Cerebellar cortex (tissue), 1 donor: ENCODE measurements at regions not wholly inside any gene's neighbourhood (a gene's known extent, or its start where the extent isn't known, plus 50 kb on each side); places are given as distances from the start of the nearest gene placed in this dataset.
A peak's percentile ranks its signal among the peaks of the same experiment; 100 is the strongest.
"Not testable (repeated sequence)": the region's sequence is repeated elsewhere in the genome, so short reads cannot be mapped to it uniquely, and the experiment has no call there.

ENCODE experiments used
- DNase-seq: peaks from one replicate; pipeline ENCODE4 v3.0.0-alpha.2; 2015; ENCODE audit warnings: low spot score

DNA sequence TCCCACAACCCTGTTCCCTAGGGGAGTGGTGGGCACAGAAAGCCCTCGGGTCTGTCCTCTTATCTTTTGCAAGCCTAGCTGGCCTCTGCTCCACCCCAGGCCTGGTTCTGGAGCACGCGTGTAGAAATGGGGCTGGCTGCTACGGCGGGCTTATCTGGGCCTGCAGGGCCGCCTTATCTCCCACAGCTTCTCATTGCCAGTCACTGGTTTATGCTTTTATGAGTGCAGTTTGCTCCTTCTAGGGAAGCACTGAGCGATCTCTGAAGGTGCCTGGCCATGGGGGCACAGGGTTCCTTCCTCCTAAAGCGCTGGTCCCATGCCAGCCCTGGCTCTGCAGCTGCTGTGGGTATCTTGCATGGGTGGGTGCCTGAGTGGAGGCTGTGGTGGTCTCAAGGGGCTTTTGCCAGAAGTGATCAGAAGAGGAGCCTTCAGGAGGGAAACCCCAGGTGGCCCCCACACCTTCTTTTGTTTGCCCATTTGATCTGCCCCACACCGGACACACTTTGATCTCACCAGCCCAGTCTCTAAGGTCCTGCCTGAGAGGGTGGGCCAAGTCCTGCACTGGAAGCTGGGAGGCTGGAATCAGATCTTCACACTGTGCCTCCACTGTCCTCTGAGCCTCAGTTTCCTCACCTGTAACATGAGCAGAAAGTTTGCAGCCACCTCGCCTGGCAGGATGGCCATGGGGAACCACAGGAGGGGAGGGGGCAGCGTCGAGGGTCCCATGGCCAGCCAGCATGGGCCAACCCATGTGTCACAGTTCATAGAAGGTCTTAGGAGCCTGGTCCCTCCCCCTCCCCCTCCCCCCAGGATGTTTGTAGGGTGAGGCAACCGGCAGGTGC, 86.6 kb upstream of the FGF3 start:
- no peak for DNase-seq

DNA sequence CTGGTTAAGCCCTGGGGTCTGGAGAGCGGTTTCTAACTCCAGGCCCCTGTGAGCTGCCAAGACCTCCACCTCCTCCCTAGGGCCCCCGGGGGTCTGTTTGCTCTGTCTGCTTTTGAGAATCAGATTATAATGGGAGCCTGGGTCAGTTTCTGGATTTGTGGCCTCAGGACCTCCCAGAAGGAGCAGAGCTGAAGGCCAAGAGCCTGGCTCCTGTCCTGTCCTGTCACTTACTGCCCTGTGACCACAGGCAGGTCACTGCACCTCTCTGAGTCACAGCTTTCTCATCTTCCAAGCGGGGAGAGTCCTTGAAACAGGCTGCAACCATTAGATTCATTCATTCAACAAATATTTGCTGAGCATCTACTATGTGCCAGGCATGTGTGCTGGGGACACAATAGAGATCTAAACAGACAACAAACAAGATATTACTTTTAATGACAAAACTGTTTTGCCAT, 87.3 kb upstream of the FGF3 start:
- DNase-seq = no peak

DNA sequence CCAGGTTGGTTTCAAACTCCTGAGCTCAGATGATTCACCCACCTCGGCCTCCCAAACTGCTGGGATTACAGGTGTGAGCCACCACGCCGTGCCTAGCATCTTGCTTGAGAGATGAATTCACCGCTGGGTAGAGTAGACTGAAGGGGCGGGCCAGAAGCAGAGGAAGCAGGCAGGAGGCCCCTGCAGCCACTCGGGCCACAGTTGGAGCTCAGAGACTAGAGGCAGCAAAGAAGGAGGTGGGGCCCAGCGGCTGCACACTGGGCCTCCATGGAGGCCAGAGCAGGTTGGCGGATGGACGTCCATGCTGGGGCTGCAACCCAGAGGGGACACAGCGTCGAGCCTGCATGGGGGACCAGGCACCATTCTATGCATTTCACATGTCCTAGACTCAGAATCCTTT, 88.4 kb upstream of the FGF3 start:
- no peak for DNase-seq

DNA sequence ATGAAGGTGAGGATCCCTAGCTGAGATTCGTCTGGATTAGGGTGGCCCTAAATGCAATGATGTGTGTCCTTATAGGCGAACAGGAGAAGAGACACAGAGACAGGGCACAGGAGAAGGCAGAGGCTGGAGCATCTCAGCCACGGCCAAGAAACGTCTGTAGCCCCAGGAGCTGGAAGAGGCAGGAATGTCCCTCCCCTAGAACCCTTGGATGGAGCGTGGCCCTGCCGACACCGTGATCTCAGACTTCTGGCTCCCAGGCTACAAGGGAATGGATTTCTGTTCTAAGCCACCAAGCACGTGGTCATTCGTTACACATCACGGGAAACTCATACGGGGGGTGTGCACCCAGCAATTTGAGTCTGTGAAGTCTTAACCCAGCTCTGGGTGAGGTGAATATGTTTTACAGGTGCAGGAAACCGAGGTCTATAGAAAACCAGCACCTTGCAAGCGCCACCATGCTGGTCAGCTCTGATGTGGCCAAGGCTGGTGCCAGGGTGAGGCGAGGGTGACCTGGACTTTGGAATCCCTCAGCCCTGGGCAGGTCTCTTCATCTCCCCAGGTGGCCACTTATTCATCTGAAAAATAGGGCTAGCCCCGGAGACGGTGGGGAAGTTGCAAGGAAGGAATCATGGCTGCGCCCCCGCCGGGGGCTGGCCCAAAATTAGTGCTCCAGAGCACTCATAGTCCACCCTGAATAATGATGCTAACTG, 89.5 kb upstream of the FGF3 start:
- DNase-seq = no peak

DNA sequence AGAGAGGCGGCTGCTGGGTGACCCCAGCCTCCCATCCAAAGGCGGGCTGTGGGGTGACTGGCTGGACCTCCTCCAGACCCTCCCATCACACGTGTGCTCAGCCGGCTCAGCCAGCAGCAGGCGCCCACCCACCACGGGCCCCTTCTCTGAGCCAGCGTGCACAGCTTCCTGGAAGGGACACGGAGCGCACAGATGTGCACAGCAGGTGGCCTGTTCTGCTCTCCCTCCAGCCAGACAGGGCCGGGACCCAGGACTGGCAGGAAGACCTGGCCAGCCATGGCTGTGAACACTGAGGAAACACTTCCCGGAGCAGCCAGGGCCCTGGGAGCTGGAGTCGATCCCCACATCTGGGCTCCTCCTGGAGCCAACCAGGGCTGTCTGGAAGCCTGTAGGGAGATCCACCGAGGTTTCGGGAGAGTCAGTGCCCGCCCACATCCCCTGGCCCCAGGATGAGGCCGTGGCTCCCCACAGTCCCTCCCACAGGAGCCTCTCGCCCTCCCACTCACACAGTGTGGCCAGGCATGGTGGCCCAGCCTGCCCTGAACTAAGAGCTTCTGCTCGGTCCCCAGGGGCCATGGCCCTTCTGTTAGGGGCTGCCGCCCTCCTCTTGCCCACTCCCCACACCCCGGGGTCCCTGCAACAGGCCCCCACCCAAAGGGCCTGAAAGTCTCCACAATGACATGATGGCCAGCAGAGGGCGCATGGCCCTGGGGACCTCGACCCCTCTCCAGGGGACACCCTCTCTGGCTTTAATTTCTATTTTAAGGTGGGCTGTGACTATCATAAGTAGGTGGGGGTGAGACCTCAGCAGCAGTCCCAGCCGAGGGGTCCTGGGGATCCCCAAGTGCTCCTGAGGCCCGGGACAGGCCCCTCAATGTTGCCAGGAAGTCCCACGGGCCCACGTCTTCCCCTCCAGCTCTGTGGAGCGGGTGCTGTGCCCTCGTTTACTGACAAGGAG, 90.6 kb upstream of the FGF3 start:
- no peak for DNase-seq

DNA sequence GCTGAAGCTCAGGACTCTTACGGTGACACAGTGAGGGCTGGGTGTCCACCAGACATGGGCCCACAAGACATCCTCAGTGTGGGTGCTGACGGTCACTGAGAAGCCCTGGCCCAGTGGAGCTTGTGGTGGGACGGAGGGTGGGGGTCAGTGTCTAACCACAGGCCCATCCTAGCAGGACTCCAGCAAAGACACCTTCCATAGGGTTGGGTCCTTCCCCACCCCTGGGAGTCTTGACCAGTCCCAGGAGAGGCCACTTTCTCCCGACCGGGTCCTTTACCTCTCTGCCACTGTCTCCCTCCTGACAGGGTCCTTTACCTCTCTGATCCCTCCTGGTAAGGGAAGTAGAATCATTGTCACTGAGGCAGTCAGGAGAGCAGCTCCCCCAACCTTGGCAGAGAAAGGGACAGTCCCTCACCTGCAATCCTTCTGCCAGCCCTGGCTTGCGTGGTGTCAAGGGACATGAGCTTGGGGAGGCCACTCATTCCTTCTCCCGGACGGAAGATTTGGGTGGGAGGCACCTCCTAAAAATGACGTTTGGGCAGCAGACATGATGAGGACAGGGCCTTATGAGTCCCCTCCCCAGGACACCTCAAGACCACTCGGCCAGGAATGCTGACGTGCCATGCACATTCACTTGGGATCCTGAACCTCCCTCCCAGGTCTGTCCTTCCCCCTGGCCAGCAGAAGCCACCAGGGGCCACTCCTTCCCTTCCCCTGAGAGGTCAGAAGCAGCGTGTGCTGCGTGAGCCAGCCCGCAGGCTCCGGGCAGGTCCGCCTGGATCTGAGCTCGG, 91.5 kb upstream of the FGF3 start:
- DNase-seq = no peak

DNA sequence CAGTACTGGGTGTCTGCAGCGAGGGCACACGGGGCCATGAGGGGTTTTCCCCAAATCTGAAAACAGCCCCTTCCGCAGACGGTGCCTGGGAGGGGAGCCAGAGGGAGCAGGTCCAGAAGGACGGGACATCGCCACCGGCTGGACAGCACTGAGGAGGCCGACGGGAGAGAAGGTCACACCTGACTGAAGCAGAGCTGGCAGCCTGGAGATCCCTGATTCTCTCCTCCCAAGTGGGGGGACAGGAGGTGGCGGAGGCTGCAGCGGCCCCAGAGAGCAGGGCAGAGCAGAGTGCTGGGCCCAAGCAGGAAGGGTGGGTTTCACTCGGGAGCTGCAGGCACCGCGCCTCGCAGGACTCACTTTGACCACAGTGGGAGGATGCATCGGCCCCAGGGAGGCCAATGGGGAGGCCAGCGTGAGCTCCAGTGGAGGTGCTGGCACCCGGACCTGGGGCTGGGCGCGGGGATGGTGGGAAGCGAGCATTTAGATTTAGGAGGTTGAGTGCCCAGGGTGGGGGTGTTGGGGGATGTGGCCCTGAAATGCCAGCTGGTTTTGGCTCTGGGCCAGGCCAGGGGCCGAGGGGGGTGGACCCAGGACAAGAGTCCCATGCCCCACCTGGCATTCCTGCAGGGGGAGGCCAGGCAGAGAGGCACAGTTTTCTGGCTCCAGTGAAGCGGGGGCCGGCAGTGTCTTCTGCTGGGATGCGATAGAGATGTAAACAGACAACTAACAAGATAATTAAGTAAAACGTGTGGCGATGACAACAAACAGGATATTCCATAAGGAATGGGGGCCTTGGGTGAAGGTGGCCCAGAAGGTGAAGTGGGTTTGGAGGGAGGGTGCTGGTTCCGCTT, 92.3 kb upstream of the FGF3 start:
- DNase-seq = no peak

DNA sequence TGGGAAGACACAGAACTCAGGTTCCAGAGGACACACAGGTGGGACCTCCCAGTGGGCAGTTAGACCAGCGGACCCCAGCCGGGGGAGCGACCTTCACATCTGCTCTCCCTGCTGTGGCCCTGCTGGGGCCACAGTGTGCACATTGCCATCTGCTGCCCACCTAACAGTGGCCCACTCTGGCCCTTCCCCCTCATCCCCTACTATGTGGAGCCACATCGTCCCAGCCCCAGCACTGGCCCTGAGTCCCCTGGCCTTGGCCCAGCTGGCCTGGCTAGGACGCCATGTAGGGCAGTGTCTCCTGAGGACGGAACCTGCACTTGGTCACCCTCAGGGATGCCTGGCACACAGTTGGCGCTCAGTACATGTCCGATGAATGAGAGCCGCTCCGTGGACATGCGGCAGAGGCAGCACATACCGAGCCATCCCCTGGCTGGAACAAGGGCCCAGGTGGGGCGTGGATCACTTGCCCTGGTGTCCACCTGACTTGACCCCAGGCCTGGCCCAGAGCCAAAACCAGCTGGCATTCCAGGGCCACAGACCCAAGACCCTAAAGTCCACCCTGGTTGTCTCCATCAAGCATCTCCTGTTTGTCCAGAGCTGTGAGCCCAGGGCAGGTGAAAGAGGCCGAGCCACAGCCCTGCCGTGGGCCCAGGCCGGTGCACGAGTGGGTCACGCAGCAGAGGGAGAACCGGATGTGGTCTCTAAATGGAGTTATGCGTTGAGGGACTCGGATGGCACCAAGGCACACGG, 93.1 kb upstream of the FGF3 start:
- no peak for DNase-seq

DNA sequence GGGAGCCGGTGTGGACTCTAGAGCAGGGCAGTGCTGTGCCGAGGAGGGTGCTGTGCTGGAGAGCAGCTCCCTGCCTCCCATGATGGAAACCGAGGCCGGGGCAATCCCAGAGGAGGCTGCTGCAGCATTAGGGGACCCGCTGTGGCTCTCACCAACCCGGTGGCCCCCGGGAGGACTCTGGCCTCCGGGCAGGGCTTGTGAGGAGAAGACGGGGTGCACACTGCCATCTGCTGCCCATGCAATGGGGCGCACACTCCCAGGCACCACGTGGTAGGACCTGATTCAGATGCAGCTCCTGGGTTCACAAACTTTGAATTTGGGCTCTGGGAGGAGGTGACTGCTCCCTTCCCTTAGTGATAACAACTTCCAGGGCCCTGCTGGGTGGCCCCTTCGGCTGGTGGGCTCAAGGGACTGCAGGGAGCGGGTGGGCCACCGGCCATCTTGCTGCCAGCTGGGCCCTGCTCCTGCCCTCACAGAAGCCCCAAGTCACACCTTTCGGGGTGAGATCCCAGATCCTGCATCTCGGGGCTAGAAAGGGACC, 93.8 kb upstream of the FGF3 start:
- peak; percentile 20 for DNase-seq

DNA sequence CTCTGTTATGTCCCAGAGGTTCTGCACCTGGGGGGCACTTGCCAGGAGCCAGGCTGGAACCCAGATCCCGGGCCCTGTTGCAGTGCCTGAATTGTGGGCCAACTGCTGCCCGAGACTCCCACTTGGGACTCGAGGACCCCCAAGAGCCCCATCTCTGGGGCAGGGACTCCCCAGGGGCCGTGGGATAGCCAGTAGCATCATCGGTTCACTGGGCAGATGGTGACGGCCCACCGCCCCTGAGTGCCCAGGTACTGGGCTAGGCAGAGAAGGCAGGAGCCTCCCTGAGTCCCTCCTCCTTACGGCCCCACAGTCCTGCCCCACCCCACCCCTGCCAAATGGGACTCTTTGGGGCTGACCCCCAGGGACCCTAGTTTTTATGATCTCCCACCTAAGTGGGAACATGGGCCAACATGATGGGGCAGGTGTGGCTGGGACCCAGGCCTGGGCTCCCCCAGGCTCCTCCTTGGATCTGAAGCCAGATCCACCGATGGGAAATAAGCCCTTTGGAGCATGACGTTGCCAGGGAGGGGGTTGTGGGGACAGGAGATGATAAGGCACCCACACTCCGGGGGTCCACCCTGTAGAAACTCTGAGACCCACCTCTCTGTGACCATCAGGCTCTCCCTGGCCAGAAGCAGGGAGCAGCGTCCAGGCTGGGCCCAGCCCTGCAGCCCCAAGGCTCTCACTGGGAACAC, 94.5 kb upstream of the FGF3 start:
- no peak for DNase-seq

DNA sequence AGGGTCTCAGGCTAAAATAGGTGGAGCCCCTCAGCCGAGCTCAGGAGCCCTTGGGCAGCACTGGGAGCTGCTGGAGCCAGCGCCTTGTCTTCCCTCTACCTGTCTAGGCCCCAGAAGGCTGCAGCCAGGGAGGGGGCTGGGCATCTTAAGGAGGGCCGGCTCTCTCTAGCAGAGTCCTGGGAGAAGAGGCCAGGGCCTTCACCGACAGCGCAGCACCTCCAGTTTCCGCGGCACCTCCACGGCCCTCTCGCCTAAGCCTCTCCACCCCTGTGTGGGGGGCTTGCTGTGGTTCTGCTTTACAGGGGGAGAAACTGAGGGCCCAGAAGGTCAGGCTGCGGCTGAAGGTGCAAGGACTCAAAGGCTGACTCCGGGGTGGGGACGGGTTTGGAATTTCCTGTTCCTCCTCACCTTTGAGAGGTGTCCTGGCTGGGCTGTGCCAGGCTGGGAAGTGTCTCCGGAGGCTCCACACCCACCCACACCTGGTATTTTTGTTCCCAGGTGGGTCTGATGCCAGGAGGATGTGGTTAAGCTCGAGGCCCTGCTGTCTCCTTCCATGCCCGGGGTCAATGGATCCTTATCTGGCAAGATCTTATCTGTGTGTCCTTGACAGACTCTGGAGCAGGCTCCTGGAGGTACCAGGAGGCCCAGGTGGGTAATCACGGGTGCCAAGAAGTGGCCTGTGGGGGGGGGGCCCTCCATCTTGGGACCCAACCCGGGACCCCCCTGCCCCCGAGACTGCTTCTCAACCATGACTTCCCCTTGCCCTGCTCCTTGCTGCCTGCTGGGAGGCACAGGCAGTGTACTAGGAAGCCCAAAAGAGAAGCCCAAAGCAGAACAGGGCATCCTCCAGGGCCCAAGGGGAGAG, 95.3 kb upstream of the FGF3 start:
- no peak for DNase-seq

DNA sequence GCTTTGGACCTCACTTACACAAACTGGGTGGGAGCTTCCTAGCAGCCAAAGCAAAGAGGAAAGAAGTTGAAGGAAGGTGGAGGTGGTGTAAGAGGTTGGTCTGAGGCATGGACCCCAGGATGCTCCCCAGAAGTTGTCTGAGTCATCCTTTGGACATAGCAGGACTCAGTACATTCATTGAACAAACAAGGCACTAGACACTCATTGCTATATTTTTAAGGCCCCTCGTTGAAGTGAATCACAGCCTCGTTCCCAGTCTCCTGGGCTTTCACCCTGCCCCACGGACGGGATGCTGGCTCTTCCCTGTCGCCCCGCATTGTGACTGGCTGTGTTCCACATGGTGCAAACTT, 95.9 kb upstream of the FGF3 start:
- no peak for DNase-seq

DNA sequence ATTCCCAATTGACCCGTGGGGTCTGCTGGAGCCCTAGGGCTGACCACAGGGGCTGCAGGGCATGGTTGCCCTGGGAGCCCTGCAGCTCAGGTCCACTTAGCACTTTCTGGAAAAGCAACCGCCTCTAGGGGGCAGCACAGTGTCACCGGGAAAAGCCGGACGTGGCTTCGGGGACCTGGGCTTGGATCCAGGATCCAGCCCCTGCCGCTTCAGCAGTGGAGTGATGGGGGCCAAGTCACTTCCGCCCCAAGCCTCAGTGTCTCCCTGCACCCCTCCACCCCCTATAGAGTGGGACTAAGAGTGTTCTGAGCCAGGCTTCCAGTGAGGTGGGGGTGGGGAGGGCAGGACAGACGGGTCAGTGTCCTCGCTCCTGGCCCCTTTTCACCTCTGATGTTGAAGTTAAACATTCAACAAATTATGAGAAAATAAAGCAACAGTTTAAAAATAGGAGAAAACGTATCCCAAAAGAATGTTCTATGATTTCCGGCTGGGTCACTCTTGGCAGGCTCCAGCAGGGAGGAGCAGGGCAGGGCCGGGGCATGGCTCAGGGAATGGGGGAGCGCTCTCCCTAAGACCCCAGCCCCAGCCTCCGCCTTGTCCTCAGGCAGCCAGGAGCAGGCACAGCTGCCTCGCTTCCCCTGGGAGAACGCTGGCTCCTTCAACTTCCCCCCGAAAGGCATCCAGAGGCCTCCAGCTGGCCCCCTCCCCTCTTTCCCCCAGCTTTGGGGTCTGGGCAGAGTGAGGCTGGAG, 96.5 kb upstream of the FGF3 start:
- peak; percentile 46 for DNase-seq

DNA sequence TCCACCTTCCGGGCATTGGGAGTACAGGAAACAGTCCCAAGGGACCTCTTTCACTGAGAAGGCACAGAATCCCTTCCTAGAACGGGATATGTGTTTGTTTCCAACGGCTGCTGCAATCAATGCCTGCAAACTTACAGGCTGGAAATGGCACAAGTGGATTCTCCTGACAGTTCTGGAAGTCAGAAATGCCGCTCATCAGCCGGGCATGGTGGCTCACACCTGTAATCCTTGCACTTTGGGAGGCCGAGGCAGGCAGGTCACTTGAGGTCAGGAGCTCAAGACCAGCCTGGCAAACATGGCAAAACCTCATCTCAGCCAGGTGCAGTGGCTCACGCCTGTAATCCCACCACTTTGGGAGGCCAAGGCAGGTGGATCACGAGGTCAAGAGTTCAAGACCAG, 97.0 kb upstream of the FGF3 start:
- not testable (repeated sequence) for DNase-seq

DNA sequence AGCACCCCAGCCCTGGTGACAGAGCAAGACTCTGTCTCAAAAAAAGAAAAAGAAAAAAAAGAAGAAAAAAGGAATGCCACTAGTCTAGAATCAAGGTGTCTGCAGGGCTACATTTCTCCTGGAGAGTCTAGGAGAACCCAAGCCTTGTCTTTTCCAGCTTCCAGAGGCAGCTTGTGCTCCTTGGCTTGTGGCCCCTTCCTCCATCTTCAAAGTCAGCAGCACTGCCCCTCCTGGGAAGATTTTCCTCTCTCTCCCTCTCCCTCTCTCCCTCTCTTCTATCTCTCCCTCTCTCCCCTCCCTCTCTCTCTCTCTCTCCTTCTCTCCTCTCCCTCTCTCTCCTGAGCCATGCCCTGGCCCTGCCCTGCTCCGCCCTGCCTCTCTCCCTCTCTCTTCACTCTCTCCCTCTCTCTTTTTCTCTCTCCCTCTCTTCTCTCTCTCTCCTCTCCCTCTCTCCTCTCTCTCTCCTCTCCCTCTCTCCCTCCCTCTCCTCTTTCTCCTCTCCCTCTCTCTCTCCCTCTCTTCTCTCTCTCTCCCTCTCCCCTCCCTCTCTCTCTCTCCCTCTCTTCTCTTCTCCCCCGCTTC, 97.7 kb upstream of the FGF3 start:
- DNase-seq = no peak

DNA sequence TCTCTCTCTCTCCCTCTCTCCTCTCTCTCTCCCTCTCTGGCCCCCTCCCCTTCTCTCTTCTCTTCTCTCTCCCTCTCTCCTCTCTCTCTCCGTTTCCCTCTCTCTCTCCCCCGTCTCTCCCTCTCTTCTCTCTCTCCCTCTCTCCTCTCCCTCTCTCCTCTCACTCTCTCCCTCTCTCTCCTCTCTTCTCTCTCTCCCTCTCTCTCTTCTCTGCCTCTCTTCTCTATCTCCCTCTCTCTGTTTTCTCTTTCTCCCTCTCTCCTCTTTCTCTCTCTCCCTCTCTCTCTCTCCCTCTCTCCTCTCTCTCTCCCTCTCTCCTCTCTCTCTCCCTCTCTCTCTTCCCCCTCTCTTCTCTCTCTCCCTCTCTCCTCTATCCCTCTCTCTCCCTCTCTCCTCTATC, 98.3 kb upstream of the FGF3 start:
- DNase-seq = no peak
